ENCODE measurements at regions not wholly inside any gene's neighbourhood (a gene's known extent, or its start where the extent isn't known, plus 50 kb on each side); places are given as distances from the start of the nearest gene placed in this dataset.
A peak's percentile ranks its signal among the peaks of the same experiment; 100 is the strongest.

GRCh38 chr6:133715270-133715669, 173.6 kb upstream of the TCF21 start:
- ATAC-seq (no peak), DNase-seq (no peak)
- H3K27ac ChIP-seq: no peak overlapping the region
- H3K4me1 ChIP-seq: no peaks in the 10 kb centered on the region
- TF ChIP-seq, protein P1, sequence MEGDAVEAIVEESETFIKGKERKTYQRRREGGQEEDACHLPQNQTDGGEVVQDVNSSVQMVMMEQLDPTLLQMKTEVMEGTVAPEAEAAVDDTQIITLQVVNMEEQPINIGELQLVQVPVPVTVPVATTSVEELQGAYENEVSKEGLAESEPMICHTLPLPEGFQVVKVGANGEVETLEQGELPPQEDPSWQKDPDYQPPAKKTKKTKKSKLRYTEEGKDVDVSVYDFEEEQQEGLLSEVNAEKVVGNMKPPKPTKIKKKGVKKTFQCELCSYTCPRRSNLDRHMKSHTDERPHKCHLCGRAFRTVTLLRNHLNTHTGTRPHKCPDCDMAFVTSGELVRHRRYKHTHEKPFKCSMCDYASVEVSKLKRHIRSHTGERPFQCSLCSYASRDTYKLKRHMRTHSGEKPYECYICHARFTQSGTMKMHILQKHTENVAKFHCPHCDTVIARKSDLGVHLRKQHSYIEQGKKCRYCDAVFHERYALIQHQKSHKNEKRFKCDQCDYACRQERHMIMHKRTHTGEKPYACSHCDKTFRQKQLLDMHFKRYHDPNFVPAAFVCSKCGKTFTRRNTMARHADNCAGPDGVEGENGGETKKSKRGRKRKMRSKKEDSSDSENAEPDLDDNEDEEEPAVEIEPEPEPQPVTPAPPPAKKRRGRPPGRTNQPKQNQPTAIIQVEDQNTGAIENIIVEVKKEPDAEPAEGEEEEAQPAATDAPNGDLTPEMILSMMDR (IDR thresholded peaks at IDR 0.05): no peak
- intact Hi-C loops (cut with DNase I): no loop called here
- H3K36me3 ChIP-seq: no peaks in the 10 kb centered on the region
- H3K9me3 ChIP-seq: no peaks in the 10 kb centered on the region
- no peaks in the 10 kb centered on the region for H3K27me3 ChIP-seq
- H3K4me3 ChIP-seq: no peak overlapping the region

DNA sequence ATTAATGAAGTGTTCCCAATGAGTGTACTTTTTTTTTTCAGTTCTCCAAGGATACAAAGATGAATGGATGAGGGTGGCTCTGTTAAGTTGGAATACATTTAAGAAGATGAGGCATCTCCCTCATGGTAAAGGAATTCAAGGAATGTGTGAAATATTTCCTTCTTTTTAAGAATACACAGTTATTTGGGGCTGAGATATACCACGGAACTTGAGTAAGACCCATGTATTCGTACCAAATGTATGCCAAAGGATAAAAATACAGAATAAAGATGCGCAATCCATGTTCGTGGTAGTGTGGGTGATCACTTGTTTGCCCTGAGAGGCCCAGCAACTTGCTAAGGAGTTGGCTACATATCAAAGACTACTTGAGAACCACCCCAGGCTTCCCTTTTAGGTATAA, 164.2 kb upstream of the TCF21 start:
- no peaks in the 10 kb centered on the region for H3K36me3 ChIP-seq
- TF ChIP-seq, protein P1 (IDR thresholded peaks at IDR 0.05): no peak
- ATAC-seq: no peak
- intact Hi-C loops (cut with DNase I): no loop called here
- H3K4me1 ChIP-seq: no peaks in the 10 kb centered on the region
- no peak for DNase-seq
- H3K27ac ChIP-seq: no peak overlapping the region
- H3K9me3 ChIP-seq: peaks cover 0 to 11% of the 10 kb centered on the region in 2 donors
- no peaks in the 10 kb centered on the region for H3K27me3 ChIP-seq
- H3K4me3 ChIP-seq: no peak overlapping the region

DNA sequence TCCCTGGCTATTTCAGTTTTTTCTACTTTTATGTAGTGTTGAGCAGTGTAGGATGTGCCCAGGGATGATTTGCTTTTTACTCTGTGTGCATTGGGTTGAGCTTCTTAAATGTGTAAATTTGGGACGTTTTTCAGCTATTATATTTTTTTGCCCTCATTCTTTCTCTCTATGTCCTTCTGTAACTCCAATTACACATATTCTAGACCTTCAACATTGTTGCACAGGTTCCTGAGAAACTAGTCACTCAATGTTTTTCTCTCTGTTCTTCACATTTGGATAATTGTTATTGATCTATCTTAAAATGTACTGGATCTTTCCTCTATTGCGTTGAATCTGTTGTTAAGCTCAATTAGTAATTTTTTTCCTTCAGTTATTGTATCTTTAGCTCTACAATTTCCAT, 162.7 kb upstream of the TCF21 start:
- Histone ChIP-seq H3K4me1 (no peaks in the 10 kb centered on the region), H3K27me3 (no peaks in the 10 kb centered on the region), H3K4me3 (no peak overlapping the region), H3K27ac (no peak overlapping the region), H3K36me3 (no peaks in the 10 kb centered on the region), H3K9me3 (peaks cover 0 to 11% of the 10 kb centered on the region in 2 donors)
- DNase-seq (no peak), ATAC-seq (no peak)
- TF ChIP-seq, protein P1 (IDR thresholded peaks at IDR 0.05): no peak
- intact Hi-C loops (cut with DNase I): no loop called here

- Histone ChIP-seq H3K27me3 (no peaks in the 10 kb centered on the region), H3K9me3 (peaks cover 0 to 19% of the 10 kb centered on the region in 2 donors), H3K4me3 (no peak overlapping the region), H3K36me3 (no peaks in the 10 kb centered on the region), H3K27ac (no peak overlapping the region), H3K4me1 (no peaks in the 10 kb centered on the region)
- ATAC-seq (no peak), DNase-seq (peak in 2 of 4 donors; percentile 60 to 75)
- intact Hi-C loops (cut with DNase I): no loop called here
- TF ChIP-seq, protein P1 (IDR thresholded peaks at IDR 0.05): no peak
These were observed 158.0 kb upstream of the TCF21 start for GRCh38 chr6:133730881-133731280.

DNA sequence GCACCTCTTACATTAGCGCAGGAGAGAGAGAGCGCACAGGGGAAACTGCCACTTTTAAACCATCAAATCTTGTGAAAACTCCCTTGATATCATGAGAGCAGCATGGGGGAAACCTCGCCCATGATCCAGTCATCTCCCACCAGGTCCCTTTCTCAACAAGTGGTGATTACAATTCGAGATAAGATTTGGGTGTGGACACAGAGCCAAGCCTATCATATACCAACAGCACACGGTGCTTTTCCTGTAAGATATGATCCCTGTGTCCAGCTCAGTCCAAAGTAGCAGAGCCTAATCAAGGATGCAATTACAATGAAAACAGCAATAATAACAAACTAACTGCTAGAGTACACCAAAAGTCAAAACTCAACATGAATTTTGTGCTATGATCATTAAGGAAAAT, 148.7 kb upstream of the TCF21 start:
- TF ChIP-seq, protein P1 (IDR thresholded peaks at IDR 0.05): no peak

More for the DNA sequence above, 148.7 kb upstream of the TCF21 start:
- no peak for ATAC-seq
- DNase-seq: no peak
- Histone ChIP-seq H3K27me3 (no peaks in the 10 kb centered on the region), H3K9me3 (no peaks in the 10 kb centered on the region), H3K4me1 (no peaks in the 10 kb centered on the region), H3K27ac (no peak overlapping the region), H3K4me3 (no peak overlapping the region), H3K36me3 (no peaks in the 10 kb centered on the region)
- intact Hi-C loops (cut with DNase I): no loop called here
